Stimulated activated CD8-positive, alpha-beta memory T cell treated with anti-CD3 and anti-CD28 coated beads, Interleukin-2, amount 100 ng/mL, for 48 hours (primary cell): ENCODE measurements at regions not wholly inside any gene's neighbourhood (a gene's known extent, or its start where the extent isn't known, plus 50 kb on each side); places are given as distances from the start of the nearest gene placed in this dataset.
"Not testable (repeated sequence)": the region's sequence is repeated elsewhere in the genome, so short reads cannot be mapped to it uniquely, and the experiment has no call there.

Experiments
- DNase-seq, 2 donors: peaks; one replicate each; pipeline ENCODE4 v3.0.0-alpha.2; 2020; ENCODE audit warnings: low read depth in 2 of 2

- DNase-seq, result no peak
These were observed 465.1 kb upstream of the GALNTL6 start for GRCh38 chr4:171348090-171348489.

DNA sequence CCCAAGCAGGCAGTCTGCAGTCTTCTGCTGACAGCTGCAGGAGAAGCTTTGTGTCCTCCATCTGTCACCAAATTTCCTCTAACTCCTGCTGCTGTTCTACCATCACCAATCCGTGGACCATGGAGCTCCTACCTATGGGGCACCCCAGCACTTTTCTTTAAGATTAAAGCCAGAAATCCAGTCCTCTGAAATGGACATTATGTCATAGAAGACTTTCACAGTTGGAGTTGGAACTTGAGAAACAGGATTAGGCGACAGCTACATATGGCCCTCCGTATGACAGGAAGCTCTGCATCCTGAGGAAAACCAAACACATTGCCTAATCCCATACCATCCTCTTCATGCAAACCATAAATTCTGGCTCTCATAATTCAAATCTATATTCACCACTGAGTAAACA, 470.6 kb upstream of the GALNTL6 start:
- no peak for DNase-seq

GRCh38 chr4:171340258-171340657, 472.9 kb upstream of the GALNTL6 start:
- DNase-seq, result no peak

- no peak for DNase-seq
These were observed 478.7 kb upstream of the GALNTL6 start for GRCh38 chr4:171334549-171334948.

GRCh38 chr4:171308661-171309060, 504.5 kb upstream of the GALNTL6 start:
- no peak for DNase-seq

DNA sequence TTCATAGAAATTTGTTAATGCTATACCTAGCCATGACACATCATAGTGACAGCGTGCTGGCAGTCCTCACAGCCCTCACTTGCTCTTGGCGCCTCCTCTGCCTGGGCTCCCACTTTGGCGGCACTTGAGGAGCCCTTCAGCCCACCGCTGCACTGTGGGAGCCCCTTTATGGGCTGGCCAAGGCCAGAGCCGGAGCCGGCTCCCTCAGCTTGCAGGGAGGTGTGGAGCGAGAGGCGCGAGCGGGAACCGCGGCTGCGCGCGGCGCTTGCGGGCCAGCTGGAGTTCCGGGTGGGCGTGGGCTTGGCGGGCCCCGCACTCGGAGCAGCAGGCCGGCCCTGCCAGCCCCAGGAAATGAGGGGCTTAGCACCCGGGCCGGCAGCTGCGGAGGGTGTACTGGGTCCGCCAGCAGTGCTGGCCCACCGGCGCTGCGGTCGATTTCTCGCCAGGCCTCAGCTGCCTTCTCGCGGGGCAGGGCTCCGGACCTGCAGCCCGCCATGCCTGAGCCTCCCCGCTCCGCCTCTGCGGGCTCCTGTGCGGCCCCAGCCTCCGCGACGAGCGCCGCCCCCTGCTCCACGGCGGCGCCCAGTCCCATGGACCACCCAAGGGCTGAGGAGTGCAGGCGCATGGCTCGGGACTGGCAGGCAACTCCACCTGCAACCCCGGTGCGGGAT, 515.0 kb upstream of the GALNTL6 start:
- not testable (repeated sequence) for DNase-seq

DNA sequence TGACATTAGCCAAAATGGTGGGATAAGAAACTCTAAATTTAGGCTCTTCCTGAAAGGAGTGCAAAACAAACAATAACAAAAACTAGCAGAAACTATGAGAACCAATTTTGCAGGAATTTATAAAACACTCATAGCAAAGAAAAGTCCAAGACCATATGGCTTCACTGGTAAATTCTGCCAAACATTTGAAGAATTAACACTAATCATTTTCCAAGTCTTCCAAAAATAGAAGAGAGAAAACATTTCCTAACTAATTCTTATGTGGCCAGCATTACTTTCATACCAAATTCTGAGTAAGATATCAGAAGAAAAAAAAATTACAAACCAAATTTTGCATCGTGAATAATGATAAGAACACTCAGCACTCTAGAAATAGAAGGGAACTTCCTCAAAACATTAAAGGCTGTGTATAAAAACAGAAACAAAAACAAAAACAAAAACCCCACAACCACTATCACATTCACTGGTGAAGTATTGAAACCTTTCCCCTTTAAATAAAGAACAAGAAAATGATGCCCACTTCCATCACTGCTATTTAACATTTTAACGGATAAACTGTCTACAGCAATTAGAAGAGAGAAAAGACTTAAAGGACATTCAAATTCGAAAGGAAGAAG, 524.3 kb upstream of the GALNTL6 start:
- DNase-seq, result no peak

DNA sequence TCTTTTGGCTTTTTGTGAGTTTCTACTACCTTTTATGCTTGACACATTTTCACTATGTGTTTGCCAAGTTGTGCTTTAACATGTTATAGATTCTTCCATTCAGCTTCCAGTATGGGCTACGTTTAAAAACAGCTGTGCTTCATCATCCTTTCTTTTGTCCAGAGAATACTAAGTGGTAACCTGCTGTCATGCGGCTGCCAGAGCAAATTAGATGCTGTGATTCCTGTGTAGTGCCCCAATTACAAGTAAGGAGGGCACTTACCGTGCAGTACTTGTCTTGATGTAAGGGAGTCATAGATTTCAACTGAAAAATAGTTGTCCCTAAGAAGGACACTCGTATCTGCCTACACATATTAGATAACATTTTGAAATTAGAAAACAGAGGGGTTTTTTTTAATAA, 531.8 kb upstream of the GALNTL6 start:
- no peak for DNase-seq

GRCh38 chr4:171279131-171279530, 534.1 kb upstream of the GALNTL6 start:
- no peak for DNase-seq

DNA sequence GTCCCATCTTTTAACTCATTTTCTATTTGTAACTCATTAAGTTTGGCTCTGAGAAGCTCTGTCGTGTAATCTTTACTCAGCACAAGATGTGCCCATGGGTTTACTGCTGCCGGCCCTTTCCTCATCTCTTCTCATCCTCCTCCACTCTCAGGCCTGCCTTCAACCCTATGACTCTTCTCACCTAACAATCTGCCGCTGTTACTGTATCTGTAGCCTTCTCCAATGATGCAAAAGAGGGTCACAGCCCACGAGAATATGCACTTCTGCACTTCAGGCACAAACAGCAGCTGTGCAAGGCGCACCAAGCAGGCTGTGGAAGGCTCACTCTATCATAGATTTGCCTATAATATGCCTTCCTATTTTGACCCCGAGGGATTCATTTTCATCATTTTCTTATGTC, 546.5 kb upstream of the GALNTL6 start:
- DNase-seq, result no peak

DNA sequence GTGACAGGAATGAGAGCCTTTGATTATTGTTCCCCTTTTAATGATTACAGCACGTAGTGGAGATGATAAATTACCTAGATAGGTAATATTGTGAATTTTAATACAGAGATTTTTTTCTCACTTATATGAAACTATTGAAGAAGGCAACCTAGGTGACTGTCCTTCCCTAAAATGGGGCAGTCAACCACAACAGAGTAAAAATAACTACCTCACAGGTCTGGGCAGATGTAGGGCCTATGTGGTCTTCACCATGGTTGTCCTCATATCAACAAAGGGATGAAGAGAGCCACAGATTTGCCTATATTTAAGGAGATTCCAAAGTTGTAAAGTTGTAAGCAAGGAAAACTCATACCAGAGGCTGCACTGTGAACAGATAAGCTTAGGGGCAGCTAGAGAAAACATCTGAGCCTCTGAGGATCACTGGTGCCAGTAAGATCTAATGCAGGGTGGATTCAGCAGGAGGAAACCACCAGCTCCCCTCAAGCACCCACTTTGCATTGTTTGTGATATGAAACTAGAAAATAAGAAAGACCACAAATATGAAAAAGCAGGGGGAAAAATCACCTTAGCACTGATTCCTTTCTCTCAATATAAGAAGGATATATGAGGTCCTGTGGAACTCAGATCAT, 547.9 kb upstream of the GALNTL6 start:
- DNase-seq, result no peak

GRCh38 chr4:171256223-171256622, 557.0 kb upstream of the GALNTL6 start:
- DNase-seq, result no peak

DNA sequence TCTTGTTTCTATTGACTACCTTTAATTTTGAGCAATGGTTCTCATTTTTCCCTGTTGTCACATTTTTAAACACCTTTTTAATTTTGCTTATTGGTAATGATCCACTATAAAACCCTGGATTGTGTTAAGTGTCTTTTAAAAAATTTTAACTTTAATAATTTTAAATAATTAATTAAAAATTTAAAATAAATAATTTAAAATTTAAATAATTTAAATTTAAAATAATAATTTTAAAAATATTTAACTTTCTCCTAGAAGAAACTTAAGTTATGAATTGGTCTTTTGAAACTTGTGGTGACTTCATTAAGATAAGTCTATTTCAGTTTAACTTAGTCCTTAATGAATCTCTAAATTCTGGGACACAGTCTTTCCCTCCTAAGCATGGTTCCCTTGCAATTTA, 566.3 kb upstream of the GALNTL6 start:
- no peak for DNase-seq

GRCh38 chr4:171242831-171243230, 570.4 kb upstream of the GALNTL6 start:
- DNase-seq, result no peak

GRCh38 chr4:171239196-171239595, 574.0 kb upstream of the GALNTL6 start:
- no peak for DNase-seq

DNA sequence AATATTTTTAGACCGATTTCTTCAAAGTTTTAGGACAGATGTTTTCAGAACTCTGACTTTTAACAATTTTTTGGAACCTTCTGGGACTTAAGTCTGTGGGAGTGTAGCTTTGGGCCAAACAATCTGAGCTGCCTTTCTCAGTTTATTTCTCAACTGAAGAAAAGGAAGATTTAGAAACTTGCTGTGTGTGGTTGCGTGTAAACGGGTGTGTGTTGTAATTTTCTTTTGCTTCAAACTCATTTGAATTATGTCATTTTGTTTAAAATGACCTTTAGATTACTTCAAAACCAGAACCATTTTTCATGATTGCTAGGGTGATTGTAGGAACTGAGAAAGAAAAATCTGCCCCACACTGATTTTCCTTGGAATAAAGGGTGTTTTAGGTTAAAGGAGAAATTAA, 577.7 kb upstream of the GALNTL6 start:
- no peak for DNase-seq

- DNase-seq, result not testable (repeated sequence)
These were observed 583.9 kb upstream of the GALNTL6 start for GRCh38 chr4:171229354-171229753.

- no peak for DNase-seq
These were observed 592.0 kb upstream of the GALNTL6 start for GRCh38 chr4:171221181-171221580.

DNA sequence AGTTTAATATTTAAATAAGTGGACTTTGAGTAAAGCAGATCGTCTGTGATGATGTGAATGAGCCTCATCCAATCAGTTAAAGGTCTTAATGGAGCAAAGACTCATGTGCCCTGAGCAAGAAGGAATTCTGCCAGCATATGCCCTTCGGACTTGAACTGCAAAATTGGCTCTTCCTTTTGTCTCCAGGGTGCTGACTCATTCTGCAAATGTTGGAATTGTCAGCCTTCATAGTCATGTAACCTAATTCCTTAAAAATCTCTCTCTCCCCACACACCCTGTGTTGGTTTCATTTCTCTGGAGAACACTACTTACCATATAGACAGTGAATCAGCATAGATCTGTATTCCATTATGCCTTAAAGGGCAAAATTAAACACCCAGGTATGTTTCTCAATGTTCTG, 609.8 kb upstream of the GALNTL6 start:
- DNase-seq, result no peak

GRCh38 chr4:171202908-171203307, 610.3 kb upstream of the GALNTL6 start:
- DNase-seq, result no peak

DNA sequence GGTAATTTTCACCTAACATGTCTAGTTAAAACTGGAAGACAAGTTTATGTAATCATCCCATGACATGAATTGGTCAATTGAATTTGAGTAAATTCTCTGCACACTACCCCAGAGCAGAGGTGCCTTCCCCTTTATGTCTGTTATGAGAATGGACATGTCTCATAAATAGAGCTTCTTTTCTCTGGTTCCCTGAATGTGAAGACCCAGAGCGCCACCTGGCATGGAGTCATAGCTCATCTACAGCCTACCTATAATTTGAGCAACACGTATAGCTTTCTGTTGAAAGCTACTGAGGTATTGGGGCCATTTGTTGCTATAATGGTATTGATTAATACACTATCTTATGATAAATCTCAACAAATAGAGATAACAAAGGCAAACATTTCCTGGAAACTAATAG, 626.5 kb upstream of the GALNTL6 start:
- no peak for DNase-seq

GRCh38 chr4:171181090-171181489, 632.1 kb upstream of the GALNTL6 start:
- DNase-seq, result no peak

- no peak for DNase-seq
These were observed 642.5 kb upstream of the GALNTL6 start for GRCh38 chr4:171170671-171171070.
